Endothelial cell of umbilical vein (primary cell): ENCODE measurements at regions not wholly inside any gene's neighbourhood (a gene's known extent, or its start where the extent isn't known, plus 50 kb on each side); places are given as distances from the start of the nearest gene placed in this dataset.

Source experiments
- BruUV-seq: library from RNA; stranded (reverse); fragments of 400-500 nt; replicated peaks from 2 replicates; lab custom pipeline; 2021; lab: Mats Ljungman, UMichigan
- CTCF ChIA-PET: fragments of 300-600, 350-600 bp; sonication (Branson Sonifier 250); formaldehyde crosslinking; loops from one replicate; lab custom pipeline; 2021; ENCODE audit warnings: antibody characterized with exemption, inconsistent platforms; lab: Charles Lee
- POLR2A ChIA-PET: fragments of 300-600, 350-600 bp; sonication (Branson Sonifier 250); formaldehyde crosslinking; loops from one replicate; lab custom pipeline; 2021; ENCODE audit warnings: antibody characterized with exemption, inconsistent platforms; lab: Charles Lee
- DNase-seq: peaks from one replicate; pipeline ENCODE4 v3.0.0-alpha.2; 2011; ENCODE audit warnings: low read depth, low spot score
- FAIRE-seq: peaks from 2 replicates; lab custom pipeline; 2011; peaks lifted over from hg19 to GRCh38; lab: Jason Lieb, UNC
- H2AFZ ChIP-seq: 2 replicates; pipeline ENCODE4 v1.6.0; 2012; ENCODE audit warnings: low read depth, low read length, control low read depth, inconsistent platforms
- H3K27ac ChIP-seq: 2 replicates; pipeline ENCODE4 v1.5.1; 2011; ENCODE audit warnings: low read depth, mild to moderate bottlenecking, control low read depth, low read length, moderate library complexity; ENCODE audit not compliant: insufficient read depth
- H3K27me3 ChIP-seq, 2 experiments: 2 replicates each; pipeline versions ENCODE4 v1.6.0 to v1.6.1; 2011; ENCODE audit warnings: low read length in 2 of 2, mixed read lengths in 1 of 2; ENCODE audit not compliant: control insufficient read depth in 2 of 2, insufficient read depth in 2 of 2
- H3K36me3 ChIP-seq, 2 experiments: 2 replicates in 1 of 2; 3 replicates in 1 of 2; pipeline ENCODE4 v1.5.1; 2011; ENCODE audit warnings: low read length in 2 of 2, mild to moderate bottlenecking in 1 of 2, moderate library complexity in 1 of 2; ENCODE audit not compliant: control insufficient read depth in 2 of 2, insufficient read depth in 2 of 2; ENCODE audit errors: extremely low read depth in 1 of 2
- H3K4me1 ChIP-seq: 3 replicates; pipeline ENCODE4 v1.5.1; 2011; ENCODE audit warnings: mild to moderate bottlenecking, low read length; ENCODE audit not compliant: control insufficient read depth, insufficient read depth; ENCODE audit errors: extremely low read depth
- H3K4me2 ChIP-seq: 2 replicates; pipeline ENCODE4 v1.6.1; 2011; ENCODE audit warnings: low read length, control low read depth, mixed read lengths; ENCODE audit not compliant: insufficient read depth
- H3K4me3 ChIP-seq, 3 experiments: fragments of 200-600 bp in 1 of 3; sonication (generic), shearing (Covaris generic) in 1 of 3; replicated peaks in 1 of 3; 2 replicates each; pipeline ENCODE4 v1.5.1; 2011 to 2016; ENCODE audit warnings: control low read depth in 3 of 3, low read length in 3 of 3, mild to moderate bottlenecking in 2 of 3, inconsistent platforms in 1 of 3, low read depth in 1 of 3, moderate library complexity in 1 of 3; ENCODE audit not compliant: insufficient read depth in 1 of 3
- H3K79me2 ChIP-seq: 2 replicates; pipeline ENCODE4 v1.6.0; 2012; ENCODE audit warnings: low read length, inconsistent platforms; ENCODE audit not compliant: control insufficient read depth, insufficient read depth
- H3K9ac ChIP-seq: replicated peaks from 2 replicates; pipeline ENCODE3; 2011; ENCODE audit warnings: low read length, control low read depth; ENCODE audit not compliant: insufficient read depth; ENCODE audit errors: extremely low read depth
- H3K9me1 ChIP-seq: replicated peaks from 3 replicates; pipeline ENCODE4 v1.6.0; 2011; ENCODE audit warnings: mild to moderate bottlenecking, low read length; ENCODE audit not compliant: control insufficient read depth, insufficient read depth; ENCODE audit errors: extremely low read depth
- H3K9me3 ChIP-seq: replicated peaks from 2 replicates; pipeline ENCODE4 v1.5.1; 2012; ENCODE audit warnings: low read length, inconsistent platforms; ENCODE audit not compliant: control insufficient read depth, insufficient read depth
- H4K20me1 ChIP-seq: replicated peaks from 2 replicates; pipeline ENCODE3; 2011; ENCODE audit warnings: mild to moderate bottlenecking, low read length; ENCODE audit not compliant: control insufficient read depth, insufficient read depth; ENCODE audit errors: extremely low read depth
- FOS ChIP-seq: IDR thresholded peaks from 2 replicates; pipeline ENCODE4 v1.6.1; 2011; ENCODE audit warnings: mild to moderate bottlenecking, low read length, moderate library complexity, borderline replicate concordance; ENCODE audit not compliant: insufficient read depth
- GATA2 ChIP-seq: IDR thresholded peaks from 2 replicates; pipeline ENCODE4 v1.7.0; 2011; ENCODE audit warnings: low read depth, mild to moderate bottlenecking, moderate library complexity, mixed read lengths, low read length; ENCODE audit not compliant: insufficient read length, insufficient read depth
- JUN ChIP-seq: IDR thresholded peaks from 2 replicates; pipeline ENCODE4 v1.6.1; 2011; ENCODE audit warnings: borderline replicate concordance, low read depth; ENCODE audit not compliant: insufficient read length, insufficient read depth
- MYC ChIP-seq: IDR thresholded peaks from one replicate; pipeline ENCODE4 v1.6.1; 2011; ENCODE audit warnings: mild to moderate bottlenecking, low read depth, low read length
- POLR2A ChIP-seq: IDR thresholded peaks from 2 replicates; pipeline ENCODE4 v1.6.1; 2012; ENCODE audit warnings: low read depth, mild to moderate bottlenecking, control low read depth, low read length
- POLR2AphosphoS5 ChIP-seq: IDR thresholded peaks from 2 replicates; pipeline ENCODE4 v1.6.1; 2012; ENCODE audit warnings: low read depth, mild to moderate bottlenecking, control low read depth, low read length, moderate library complexity; ENCODE audit not compliant: insufficient read depth
- dilution Hi-C: fragments of 300-500 bp; cut with MboI; formaldehyde crosslinking; loops from one replicate; pipeline ENCODE4 v1.15.0; 2019; ENCODE audit warnings: low sequenced_read_pairs; ENCODE audit not compliant: extremely low pct_ligation_motif_present
- intact Hi-C: fragments of 100-400 bp; cut with micrococcal nuclease; formaldehyde crosslinking; loops from one replicate; pipeline ENCODE4 v1.10.0; 2022
- TF ChIP-seq, protein P1 (sequence below), 2 donors: IDR thresholded peaks; 1 replicate in 1 of 2; 2 replicates in 1 of 2; pipeline ENCODE4 v1.5.1; 2011; ENCODE audit warnings: low read length in 2 of 2, mild to moderate bottlenecking in 2 of 2, moderate library complexity in 2 of 2, control low read depth in 1 of 2, inconsistent platforms in 1 of 2, low read depth in 1 of 2; ENCODE audit not compliant: insufficient read depth in 1 of 2; ENCODE audit errors: extremely low read depth in 1 of 2
- TF ChIP-seq, protein P2 (sequence below): IDR thresholded peaks from 2 replicates; pipeline ENCODE4 v1.6.1; 2011; ENCODE audit not compliant: insufficient read depth, insufficient read length

DNA sequence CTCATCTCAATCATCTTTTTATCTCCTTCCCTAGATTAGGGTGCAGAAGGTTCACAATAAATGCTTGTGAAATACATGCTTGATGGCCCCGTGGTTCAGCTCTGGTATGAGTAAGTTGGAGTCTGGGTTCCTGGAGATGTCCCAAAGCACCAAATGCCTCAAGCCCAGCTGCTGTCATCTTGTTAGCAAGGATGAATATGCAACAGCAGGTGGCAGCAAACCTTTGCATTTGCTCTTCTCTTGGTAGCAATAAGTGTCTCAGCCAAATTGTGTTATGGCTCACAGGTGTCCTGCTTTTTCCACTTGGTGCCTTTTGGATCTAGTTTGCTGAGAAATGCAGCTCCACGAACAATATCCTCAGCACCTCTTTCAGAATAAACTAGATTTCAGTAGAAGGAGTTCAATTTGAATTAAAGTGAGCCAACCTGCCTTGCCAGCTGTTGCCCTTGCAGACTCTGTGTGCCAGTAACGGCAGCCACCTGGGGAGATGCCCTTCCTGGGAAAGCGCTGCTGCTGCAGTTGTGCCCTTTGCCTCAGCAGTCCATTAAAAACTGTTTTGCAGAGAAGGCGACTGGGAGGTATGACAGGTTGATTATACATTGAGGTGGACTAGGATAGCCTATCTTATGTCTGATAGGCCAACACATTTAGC, 417.3 kb downstream of the SNAPC1 start:
- no peak overlapping the region for H3K4me3 ChIP-seq
- H3K9me3 ChIP-seq, result no peaks in the 10 kb centered on the region
- CTCF ChIA-PET, result interaction anchor here (0.6 to 2.7 kb wide), 22 partner anchors 9 to 1787 kb away, joined by 3 to 24 read pairs (median 4); partner anchors contain the start of gene RHOJ
- no peaks in the 10 kb centered on the region for H3K9me1 ChIP-seq
- H3K27me3 ChIP-seq, result peaks cover 6 to 8% of the 10 kb centered on the region in 2 experiments
- POLR2A ChIA-PET, result no interaction called here
- H3K79me2 ChIP-seq, result no peaks in the 10 kb centered on the region
- no peak overlapping the region for H3K4me2 ChIP-seq
- H3K27ac ChIP-seq, result no peak overlapping the region
- no peaks in the 10 kb centered on the region for H3K4me1 ChIP-seq
- no peak overlapping the region for H3K9ac ChIP-seq
- peak; percentile 72 for DNase-seq
- no TSS peak for BruUV-seq
- TF ChIP-seq, protein P1, sequence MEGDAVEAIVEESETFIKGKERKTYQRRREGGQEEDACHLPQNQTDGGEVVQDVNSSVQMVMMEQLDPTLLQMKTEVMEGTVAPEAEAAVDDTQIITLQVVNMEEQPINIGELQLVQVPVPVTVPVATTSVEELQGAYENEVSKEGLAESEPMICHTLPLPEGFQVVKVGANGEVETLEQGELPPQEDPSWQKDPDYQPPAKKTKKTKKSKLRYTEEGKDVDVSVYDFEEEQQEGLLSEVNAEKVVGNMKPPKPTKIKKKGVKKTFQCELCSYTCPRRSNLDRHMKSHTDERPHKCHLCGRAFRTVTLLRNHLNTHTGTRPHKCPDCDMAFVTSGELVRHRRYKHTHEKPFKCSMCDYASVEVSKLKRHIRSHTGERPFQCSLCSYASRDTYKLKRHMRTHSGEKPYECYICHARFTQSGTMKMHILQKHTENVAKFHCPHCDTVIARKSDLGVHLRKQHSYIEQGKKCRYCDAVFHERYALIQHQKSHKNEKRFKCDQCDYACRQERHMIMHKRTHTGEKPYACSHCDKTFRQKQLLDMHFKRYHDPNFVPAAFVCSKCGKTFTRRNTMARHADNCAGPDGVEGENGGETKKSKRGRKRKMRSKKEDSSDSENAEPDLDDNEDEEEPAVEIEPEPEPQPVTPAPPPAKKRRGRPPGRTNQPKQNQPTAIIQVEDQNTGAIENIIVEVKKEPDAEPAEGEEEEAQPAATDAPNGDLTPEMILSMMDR (IDR thresholded peaks at IDR 0.05; ENCODE audit: extremely low read depth in 1 of 2, insufficient read depth in 1 of 2, low read depth in 1 of 2, low read length in 2 of 2), result peak; percentile 50 to 62
- TF ChIP-seq, protein P2, sequence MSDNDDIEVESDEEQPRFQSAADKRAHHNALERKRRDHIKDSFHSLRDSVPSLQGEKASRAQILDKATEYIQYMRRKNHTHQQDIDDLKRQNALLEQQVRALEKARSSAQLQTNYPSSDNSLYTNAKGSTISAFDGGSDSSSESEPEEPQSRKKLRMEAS, result no peak
- no peak for TF ChIP-seq JUN
- TF ChIP-seq POLR2A, result no peak
- peak; percentile 61 for FAIRE-seq
- dilution Hi-C loops, result no loop called here
- no peaks in the 10 kb centered on the region for H4K20me1 ChIP-seq
- H2AFZ ChIP-seq, result no peak overlapping the region
- no peaks in the 10 kb centered on the region for H3K36me3 ChIP-seq
- intact Hi-C loops, result loop anchor here (2.0 to 10.0 kb wide), 4 partner anchors 859 to 1195 kb away; no protein-coding TSS in a partner anchor

GRCh38 chr14:62181591-62181990, 419.4 kb downstream of the SNAPC1 start:
- POLR2A ChIA-PET, result no interaction called here
- Histone ChIP-seq H3K9ac (no peak overlapping the region), H3K4me2 (no peak overlapping the region), H3K4me3 (no peak overlapping the region), H3K4me1 (no peaks in the 10 kb centered on the region), H4K20me1 (no peaks in the 10 kb centered on the region), H3K9me1 (no peaks in the 10 kb centered on the region), H2AFZ (no peak overlapping the region), H3K27me3 (peaks cover 3 to 13% of the 10 kb centered on the region in 2 experiments), H3K9me3 (no peaks in the 10 kb centered on the region), H3K27ac (no peak overlapping the region), H3K79me2 (no peaks in the 10 kb centered on the region), H3K36me3 (no peaks in the 10 kb centered on the region)
- dilution Hi-C loops (no loop called here), intact Hi-C loops (no loop called here)
- BruUV-seq, result no TSS peak
- FAIRE-seq, result no peak
- CTCF ChIA-PET, result no interaction called here
- no peak for DNase-seq
- TF ChIP-seq, protein P2, result no peak
- no peak for TF ChIP-seq GATA2
- no peak for TF ChIP-seq POLR2A
- TF ChIP-seq MYC, result no peak
- no peak for TF ChIP-seq POLR2AphosphoS5
- no peak for TF ChIP-seq FOS
- TF ChIP-seq, protein P1 (IDR thresholded peaks at IDR 0.05; ENCODE audit: extremely low read depth in 1 of 2, insufficient read depth in 1 of 2, low read depth in 1 of 2, low read length in 2 of 2), result no peak
- TF ChIP-seq JUN, result no peak
